ENCODE measurements at regions not wholly inside any gene's neighbourhood (a gene's known extent, or its start where the extent isn't known, plus 50 kb on each side); places are given as distances from the start of the nearest gene placed in this dataset.

DNA sequence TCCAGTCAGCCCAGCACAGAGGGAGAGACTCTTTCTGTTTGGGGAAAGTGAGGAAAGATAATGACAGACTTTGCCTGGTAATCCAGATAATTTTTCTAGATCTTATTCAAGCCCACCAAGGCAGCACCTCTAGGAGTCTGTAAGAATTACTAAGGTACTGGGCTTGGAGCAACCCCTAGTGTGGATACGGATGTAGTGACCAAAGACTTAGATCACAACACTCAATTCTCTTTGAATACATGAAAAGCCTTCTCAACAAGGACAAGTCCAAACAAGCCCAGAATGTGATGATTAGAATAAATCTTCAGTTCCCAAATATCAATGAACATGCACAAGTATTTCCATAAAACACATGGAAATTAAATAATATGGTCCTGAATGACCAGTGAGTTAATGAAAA is 206.9 kb downstream of the MRPL39 start:
- no peaks in the 10 kb centered on the region for H3K36me3 ChIP-seq (ENCODE audit: insufficient read depth, low read length)
- H3K4me1 ChIP-seq (ENCODE audit: insufficient read depth, low read length, poor library complexity, severe bottlenecking) = no peaks in the 10 kb centered on the region
- TF ChIP-seq, protein P1, sequence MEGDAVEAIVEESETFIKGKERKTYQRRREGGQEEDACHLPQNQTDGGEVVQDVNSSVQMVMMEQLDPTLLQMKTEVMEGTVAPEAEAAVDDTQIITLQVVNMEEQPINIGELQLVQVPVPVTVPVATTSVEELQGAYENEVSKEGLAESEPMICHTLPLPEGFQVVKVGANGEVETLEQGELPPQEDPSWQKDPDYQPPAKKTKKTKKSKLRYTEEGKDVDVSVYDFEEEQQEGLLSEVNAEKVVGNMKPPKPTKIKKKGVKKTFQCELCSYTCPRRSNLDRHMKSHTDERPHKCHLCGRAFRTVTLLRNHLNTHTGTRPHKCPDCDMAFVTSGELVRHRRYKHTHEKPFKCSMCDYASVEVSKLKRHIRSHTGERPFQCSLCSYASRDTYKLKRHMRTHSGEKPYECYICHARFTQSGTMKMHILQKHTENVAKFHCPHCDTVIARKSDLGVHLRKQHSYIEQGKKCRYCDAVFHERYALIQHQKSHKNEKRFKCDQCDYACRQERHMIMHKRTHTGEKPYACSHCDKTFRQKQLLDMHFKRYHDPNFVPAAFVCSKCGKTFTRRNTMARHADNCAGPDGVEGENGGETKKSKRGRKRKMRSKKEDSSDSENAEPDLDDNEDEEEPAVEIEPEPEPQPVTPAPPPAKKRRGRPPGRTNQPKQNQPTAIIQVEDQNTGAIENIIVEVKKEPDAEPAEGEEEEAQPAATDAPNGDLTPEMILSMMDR (conservative IDR thresholded peaks at IDR 0.05; ENCODE audit: low read length) = no peak
- TF ChIP-seq EZH2phosphoT487 (IDR thresholded peaks at IDR 0.05; ENCODE audit: borderline replicate concordance) = no peak
- no peaks in the 10 kb centered on the region for H3K27me3 ChIP-seq (ENCODE audit: insufficient read depth, low read length, poor library complexity, severe bottlenecking)
- no peak overlapping the region for H3K4me2 ChIP-seq (ENCODE audit: low read depth, low read length, poor library complexity, severe bottlenecking)
- H3F3A ChIP-seq (ENCODE audit: low read depth) = no peaks in the 10 kb centered on the region
- H3K79me2 ChIP-seq (ENCODE audit: insufficient read depth, low read length) = no peaks in the 10 kb centered on the region
- H2AFZ ChIP-seq (ENCODE audit: low read length) = no peak overlapping the region
- H3K9me3 ChIP-seq (ENCODE audit: insufficient read depth, low read depth, low read length) = no peaks in the 10 kb centered on the region
- no peaks in the 10 kb centered on the region for H3K9me2 ChIP-seq (replicated peaks; ENCODE audit: low read depth, low read length)
- no peak overlapping the region for H3K9ac ChIP-seq (ENCODE audit: low read depth, low read length, poor library complexity, severe bottlenecking)
- H3K4me3 ChIP-seq (ENCODE audit: low read length, poor library complexity, severe bottlenecking) = no peak overlapping the region
- no peaks in the 10 kb centered on the region for H4K20me1 ChIP-seq (ENCODE audit: insufficient read depth, low read length, poor library complexity, severe bottlenecking)

DNA sequence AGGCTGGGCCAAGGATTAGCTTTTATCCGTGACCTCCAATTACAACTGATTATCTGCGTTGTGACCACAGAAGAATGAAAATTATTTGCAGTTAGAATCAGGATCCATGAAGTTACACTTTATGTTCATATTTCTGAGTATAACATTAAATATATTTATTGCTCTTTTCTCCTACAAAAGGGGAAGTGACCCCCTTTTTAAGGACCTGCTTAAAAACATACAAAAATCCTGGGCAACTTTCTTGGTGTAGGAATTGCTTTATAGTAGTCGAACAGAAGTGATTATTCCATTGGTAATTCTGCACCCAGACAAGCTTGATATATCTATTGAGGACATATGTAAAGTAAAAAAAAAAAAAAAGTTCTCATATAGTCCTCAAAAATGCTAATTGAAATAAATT is 208.7 kb downstream of the MRPL39 start:
- Histone ChIP-seq H2AFZ (ENCODE audit: low read length) (no peak overlapping the region), H3K4me1 (ENCODE audit: insufficient read depth, low read length, poor library complexity, severe bottlenecking) (no peaks in the 10 kb centered on the region), H3K36me3 (ENCODE audit: insufficient read depth, low read length) (no peaks in the 10 kb centered on the region), H3K4me3 (ENCODE audit: low read length, poor library complexity, severe bottlenecking) (no peak overlapping the region), H3K27me3 (ENCODE audit: insufficient read depth, low read length, poor library complexity, severe bottlenecking) (no peaks in the 10 kb centered on the region), H3K9me3 (ENCODE audit: insufficient read depth, low read depth, low read length) (no peaks in the 10 kb centered on the region), H3K79me2 (ENCODE audit: insufficient read depth, low read length) (no peaks in the 10 kb centered on the region), H4K20me1 (ENCODE audit: insufficient read depth, low read length, poor library complexity, severe bottlenecking) (no peaks in the 10 kb centered on the region), H3F3A (ENCODE audit: low read depth) (no peaks in the 10 kb centered on the region), H3K4me2 (ENCODE audit: low read depth, low read length, poor library complexity, severe bottlenecking) (no peak overlapping the region), H3K9ac (ENCODE audit: low read depth, low read length, poor library complexity, severe bottlenecking) (no peak overlapping the region), H3K9me2 (replicated peaks; ENCODE audit: low read depth, low read length) (no peaks in the 10 kb centered on the region)
- no peak for TF ChIP-seq EZH2phosphoT487 (IDR thresholded peaks at IDR 0.05; ENCODE audit: borderline replicate concordance)
- TF ChIP-seq, protein P1 (conservative IDR thresholded peaks at IDR 0.05; ENCODE audit: low read length) = no peak

DNA sequence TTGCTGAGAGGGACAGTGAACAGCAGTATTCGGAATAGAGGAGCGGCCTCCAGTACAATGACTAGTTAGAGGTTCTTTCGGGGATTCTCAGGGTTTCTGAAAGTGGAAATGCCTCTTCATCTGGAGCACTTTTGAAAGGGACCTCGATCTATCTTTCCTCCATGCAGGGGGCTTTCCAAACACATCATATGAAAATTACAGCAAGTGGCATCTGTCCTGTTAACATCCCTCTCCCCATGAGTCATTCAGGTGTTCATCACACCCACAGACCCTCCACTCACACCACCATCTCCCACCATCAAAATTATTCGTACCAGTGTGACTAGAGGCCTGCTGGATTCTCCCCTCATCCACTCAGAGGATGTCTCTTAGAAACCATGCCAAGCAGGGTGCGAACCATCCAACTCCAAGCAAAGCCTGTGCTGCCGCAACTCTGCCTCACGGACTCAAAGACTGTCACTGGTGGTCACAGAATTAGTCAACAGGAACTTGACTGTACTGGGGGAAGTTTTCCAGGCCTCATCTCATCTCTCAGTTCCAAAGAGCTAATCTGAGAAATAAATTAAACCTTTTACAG is 211.1 kb downstream of the MRPL39 start:
- Histone ChIP-seq H3F3A (ENCODE audit: low read depth) (no peaks in the 10 kb centered on the region), H3K9me2 (replicated peaks; ENCODE audit: low read depth, low read length) (no peaks in the 10 kb centered on the region), H3K9me3 (ENCODE audit: insufficient read depth, low read depth, low read length) (no peaks in the 10 kb centered on the region), H3K4me3 (ENCODE audit: low read length, poor library complexity, severe bottlenecking) (no peak overlapping the region), H3K36me3 (ENCODE audit: insufficient read depth, low read length) (no peaks in the 10 kb centered on the region), H3K79me2 (ENCODE audit: insufficient read depth, low read length) (no peaks in the 10 kb centered on the region), H2AFZ (ENCODE audit: low read length) (no peak overlapping the region), H4K20me1 (ENCODE audit: insufficient read depth, low read length, poor library complexity, severe bottlenecking) (no peaks in the 10 kb centered on the region), H3K27me3 (ENCODE audit: insufficient read depth, low read length, poor library complexity, severe bottlenecking) (no peaks in the 10 kb centered on the region), H3K9ac (ENCODE audit: low read depth, low read length, poor library complexity, severe bottlenecking) (no peak overlapping the region), H3K4me1 (ENCODE audit: insufficient read depth, low read length, poor library complexity, severe bottlenecking) (no peaks in the 10 kb centered on the region), H3K4me2 (ENCODE audit: low read depth, low read length, poor library complexity, severe bottlenecking) (no peak overlapping the region)
- no peak for TF ChIP-seq EZH2phosphoT487 (IDR thresholded peaks at IDR 0.05; ENCODE audit: borderline replicate concordance)
- TF ChIP-seq, protein P1 (conservative IDR thresholded peaks at IDR 0.05; ENCODE audit: low read length) = no peak

Measured in Loucy (cell line).